ENCODE measurements at regions not wholly inside any gene's neighbourhood (a gene's known extent, or its start where the extent isn't known, plus 50 kb on each side); places are given as distances from the start of the nearest gene placed in this dataset.
"Not testable (repeated sequence)": the region's sequence is repeated elsewhere in the genome, so short reads cannot be mapped to it uniquely, and the experiment has no call there.

DNA sequence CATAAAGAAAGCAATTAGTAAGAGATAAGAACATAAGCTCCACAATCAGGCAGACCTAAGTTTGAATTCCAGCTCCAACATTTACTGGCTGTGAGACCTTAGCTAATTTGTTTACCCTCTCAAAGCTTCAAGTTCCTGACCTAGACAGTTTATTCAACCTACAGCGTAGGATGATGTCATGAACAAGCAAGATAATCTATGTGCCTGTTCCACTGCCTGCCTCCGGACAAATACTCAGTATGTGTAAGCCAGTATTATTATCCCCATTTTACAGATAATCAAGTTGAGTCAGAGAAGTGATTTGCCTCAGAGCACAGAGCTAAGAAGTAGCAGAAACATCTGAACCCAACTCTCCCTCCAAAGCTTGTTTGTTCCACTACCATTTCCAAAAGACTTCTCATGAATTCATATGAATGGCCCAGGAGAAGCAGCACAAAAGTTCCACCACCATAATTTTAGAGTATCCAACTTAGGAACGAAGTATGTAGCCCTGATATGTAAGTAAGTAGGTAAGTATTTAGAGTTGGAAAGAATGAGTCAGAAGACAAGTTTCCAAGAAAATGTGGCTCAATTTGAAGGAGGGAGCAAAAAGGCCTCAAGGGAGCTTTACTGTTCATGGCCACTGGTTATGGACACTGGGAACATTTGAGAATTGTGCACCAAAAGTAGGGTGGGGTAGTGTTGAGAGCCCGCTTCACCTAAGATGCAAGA lies 398.2 kb downstream of the NFIB start:
- no TSS peak for BruUV-seq (replicated peaks)
- intact Hi-C loops (cut with micrococcal nuclease; ENCODE audit: unreplicated experiment) = no loop called here
- Histone ChIP-seq H3K4me1 (ENCODE audit: insufficient read depth, low read length, poor library complexity, severe bottlenecking) (no peaks in the 10 kb centered on the region), H3K9me3 (ENCODE audit: low read depth, low read length, poor library complexity, severe bottlenecking) (no peaks in the 10 kb centered on the region), H3K27me3 (replicated peaks; ENCODE audit: insufficient read depth, low read depth, low read length, poor library complexity) (no peaks in the 10 kb centered on the region), H3K4me3 (ENCODE audit: low read depth, low read length, poor library complexity, severe bottlenecking) (no peak overlapping the region), H3K27ac (ENCODE audit: low read depth, low read length, poor library complexity, severe bottlenecking) (no peak overlapping the region), H3K36me3 (ENCODE audit: insufficient read depth, low read length, poor library complexity, severe bottlenecking) (no peaks in the 10 kb centered on the region)
- DNase-seq (ENCODE audit: low spot score) = no peak
- ChIA-PET POLR2A (ENCODE audit: low non-redundant PET) (no interaction called here), CTCF (no interaction called here)
- TF ChIP-seq, protein P1, sequence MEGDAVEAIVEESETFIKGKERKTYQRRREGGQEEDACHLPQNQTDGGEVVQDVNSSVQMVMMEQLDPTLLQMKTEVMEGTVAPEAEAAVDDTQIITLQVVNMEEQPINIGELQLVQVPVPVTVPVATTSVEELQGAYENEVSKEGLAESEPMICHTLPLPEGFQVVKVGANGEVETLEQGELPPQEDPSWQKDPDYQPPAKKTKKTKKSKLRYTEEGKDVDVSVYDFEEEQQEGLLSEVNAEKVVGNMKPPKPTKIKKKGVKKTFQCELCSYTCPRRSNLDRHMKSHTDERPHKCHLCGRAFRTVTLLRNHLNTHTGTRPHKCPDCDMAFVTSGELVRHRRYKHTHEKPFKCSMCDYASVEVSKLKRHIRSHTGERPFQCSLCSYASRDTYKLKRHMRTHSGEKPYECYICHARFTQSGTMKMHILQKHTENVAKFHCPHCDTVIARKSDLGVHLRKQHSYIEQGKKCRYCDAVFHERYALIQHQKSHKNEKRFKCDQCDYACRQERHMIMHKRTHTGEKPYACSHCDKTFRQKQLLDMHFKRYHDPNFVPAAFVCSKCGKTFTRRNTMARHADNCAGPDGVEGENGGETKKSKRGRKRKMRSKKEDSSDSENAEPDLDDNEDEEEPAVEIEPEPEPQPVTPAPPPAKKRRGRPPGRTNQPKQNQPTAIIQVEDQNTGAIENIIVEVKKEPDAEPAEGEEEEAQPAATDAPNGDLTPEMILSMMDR (conservative IDR thresholded peaks at IDR 0.05; ENCODE audit: low read depth, low read length) = no peak

DNA sequence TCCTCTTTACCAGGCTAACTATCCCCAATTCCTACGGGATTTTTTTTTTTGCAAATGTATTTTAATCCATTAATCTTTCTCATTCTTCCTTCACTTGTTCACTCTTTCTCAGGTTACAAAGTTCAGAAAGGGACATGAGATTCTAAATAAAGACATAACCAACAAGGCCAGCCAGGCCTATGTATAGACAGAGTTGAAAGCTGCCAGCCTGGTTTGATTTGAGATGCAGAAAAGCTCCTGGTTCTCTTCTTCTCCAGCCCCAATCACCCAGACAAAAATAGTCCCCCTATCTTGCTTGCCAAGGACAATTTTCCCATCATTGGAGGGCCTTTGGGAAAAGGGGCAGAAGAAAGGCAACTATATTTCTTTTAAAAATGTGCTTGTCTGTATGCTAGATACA lies 398.8 kb downstream of the NFIB start:
- TF ChIP-seq, protein P1 (conservative IDR thresholded peaks at IDR 0.05; ENCODE audit: low read depth, low read length) = no peak
- no peak for TF ChIP-seq EZH2 (IDR thresholded peaks at IDR 0.05; ENCODE audit: borderline replicate concordance, low read depth, low read length, poor library complexity, severe bottlenecking)
- H3K4me3 ChIP-seq (ENCODE audit: low read depth, low read length, poor library complexity, severe bottlenecking) = no peak overlapping the region
- no peaks in the 10 kb centered on the region for H3K9me3 ChIP-seq (ENCODE audit: low read depth, low read length, poor library complexity, severe bottlenecking)
- CTCF ChIA-PET = no interaction called here
- intact Hi-C loops (cut with micrococcal nuclease; ENCODE audit: unreplicated experiment) = no loop called here
- POLR2A ChIA-PET (ENCODE audit: low non-redundant PET) = no interaction called here
- no peaks in the 10 kb centered on the region for H3K27me3 ChIP-seq (replicated peaks; ENCODE audit: insufficient read depth, low read depth, low read length, poor library complexity)
- H3K27ac ChIP-seq (ENCODE audit: low read depth, low read length, poor library complexity, severe bottlenecking) = no peak overlapping the region
- no peak for DNase-seq (ENCODE audit: low spot score)
- no peaks in the 10 kb centered on the region for H3K36me3 ChIP-seq (ENCODE audit: insufficient read depth, low read length, poor library complexity, severe bottlenecking)
- no TSS peak for BruUV-seq (replicated peaks)
- no peaks in the 10 kb centered on the region for H3K4me1 ChIP-seq (ENCODE audit: insufficient read depth, low read length, poor library complexity, severe bottlenecking)

DNA sequence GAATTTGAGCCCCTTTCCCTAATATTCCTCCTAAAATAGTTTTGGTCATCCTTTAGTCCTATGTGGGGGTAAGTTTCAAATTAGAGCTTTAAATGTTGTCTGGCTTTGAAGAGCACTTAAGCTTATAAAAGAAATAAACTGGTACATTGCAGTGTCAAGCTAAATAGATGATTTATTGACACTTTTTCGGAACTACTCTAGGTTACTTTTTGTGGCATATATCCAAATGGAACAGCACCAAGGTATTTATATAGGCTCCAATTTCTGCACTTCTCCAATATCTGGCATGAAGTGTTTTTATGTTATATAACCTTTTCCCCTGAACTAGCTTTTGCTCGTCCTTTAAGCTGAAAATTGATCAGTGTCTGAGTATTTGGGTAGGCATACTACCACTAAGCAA lies 402.5 kb downstream of the NFIB start:
- no peaks in the 10 kb centered on the region for H3K36me3 ChIP-seq (ENCODE audit: insufficient read depth, low read length, poor library complexity, severe bottlenecking)
- H3K27me3 ChIP-seq (replicated peaks; ENCODE audit: insufficient read depth, low read depth, low read length, poor library complexity) = no peaks in the 10 kb centered on the region
- BruUV-seq (replicated peaks) = no TSS peak
- peaks cover under 1% of the 10 kb centered on the region for H3K9me3 ChIP-seq (ENCODE audit: low read depth, low read length, poor library complexity, severe bottlenecking)
- CTCF ChIA-PET = no interaction called here
- intact Hi-C loops (cut with micrococcal nuclease; ENCODE audit: unreplicated experiment) = no loop called here
- TF ChIP-seq, protein P1 (conservative IDR thresholded peaks at IDR 0.05; ENCODE audit: low read depth, low read length) = no peak
- TF ChIP-seq EZH2 (IDR thresholded peaks at IDR 0.05; ENCODE audit: borderline replicate concordance, low read depth, low read length, poor library complexity, severe bottlenecking) = no peak
- POLR2A ChIA-PET (ENCODE audit: low non-redundant PET) = no interaction called here
- H3K27ac ChIP-seq (ENCODE audit: low read depth, low read length, poor library complexity, severe bottlenecking) = no peak overlapping the region
- no peaks in the 10 kb centered on the region for H3K4me1 ChIP-seq (ENCODE audit: insufficient read depth, low read length, poor library complexity, severe bottlenecking)
- DNase-seq (ENCODE audit: low spot score) = no peak
- H3K4me3 ChIP-seq (ENCODE audit: low read depth, low read length, poor library complexity, severe bottlenecking) = no peak overlapping the region

DNA sequence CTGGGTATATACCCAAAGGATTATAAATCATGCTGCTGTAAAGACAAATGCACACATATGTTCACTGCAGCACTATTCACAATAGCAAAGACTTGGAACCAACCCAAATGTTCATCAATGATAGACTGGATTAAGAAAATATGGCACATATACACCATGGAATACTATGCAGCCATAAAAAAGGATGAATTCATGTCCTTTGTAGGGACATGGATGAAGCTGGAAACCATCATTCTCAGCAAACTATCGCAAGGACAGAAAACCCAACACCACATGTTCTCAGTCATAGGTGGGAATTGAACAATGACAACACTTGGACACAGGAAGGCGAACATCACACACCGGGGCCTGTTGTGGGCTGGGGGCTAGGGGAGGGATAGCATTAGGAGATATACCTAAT lies 406.1 kb downstream of the NFIB start:
- H3K4me3 ChIP-seq (ENCODE audit: low read depth, low read length, poor library complexity, severe bottlenecking); BruUV-seq (replicated peaks); H3K27ac ChIP-seq (ENCODE audit: low read depth, low read length, poor library complexity, severe bottlenecking); H3K4me1 ChIP-seq (ENCODE audit: insufficient read depth, low read length, poor library complexity, severe bottlenecking); H3K9me3 ChIP-seq (ENCODE audit: low read depth, low read length, poor library complexity, severe bottlenecking); CTCF ChIA-PET; H3K27me3 ChIP-seq (replicated peaks; ENCODE audit: insufficient read depth, low read depth, low read length, poor library complexity); H3K36me3 ChIP-seq (ENCODE audit: insufficient read depth, low read length, poor library complexity, severe bottlenecking); POLR2A ChIA-PET (ENCODE audit: low non-redundant PET); intact Hi-C loops (cut with micrococcal nuclease; ENCODE audit: unreplicated experiment); DNase-seq (ENCODE audit: low spot score): not testable (repeated sequence)

Measured in A673 (cell line).